Uterus (tissue), 3 donors: ENCODE measurements at regions not wholly inside any gene's neighbourhood (a gene's known extent, or its start where the extent isn't known, plus 50 kb on each side); places are given as distances from the start of the nearest gene placed in this dataset.

Experiments
- DNase-seq, 2 donors: peaks; one replicate each; pipeline ENCODE4 v3.0.0-alpha.2; 2019 to 2020
- H3K27ac ChIP-seq, 2 donors: fragments of 200-600 bp; sonication (generic); 1 replicate in 1 of 2; 2 replicates in 1 of 2; pipeline ENCODE4 v1.5.1; 2016 to 2018
- H3K27me3 ChIP-seq, 2 donors: fragments of 200-600 bp; sonication (generic); one replicate each; pipeline ENCODE4 v1.5.1; 2018 to 2019; ENCODE audit warnings: control low read depth in 1 of 2
- H3K36me3 ChIP-seq, 2 donors: fragments of 200-600 bp; sonication (generic); one replicate each; pipeline ENCODE4 v1.5.1; 2019; ENCODE audit warnings: control low read depth in 1 of 2
- H3K4me1 ChIP-seq, 2 donors: fragments of 200-600 bp; sonication (generic); one replicate each; pipeline ENCODE4 v1.5.1; 2018 to 2019; ENCODE audit warnings: control low read depth in 1 of 2
- H3K4me3 ChIP-seq, 2 donors: fragments of 200-600 bp; sonication (generic); 1 replicate in 1 of 2; 2 replicates in 1 of 2; pipeline ENCODE4 v1.5.1; 2018 to 2019; ENCODE audit warnings: mild to moderate bottlenecking in 1 of 2
- H3K9me3 ChIP-seq, 2 donors: fragments of 200-600 bp; sonication (generic); one replicate each; pipeline ENCODE4 v1.5.1; 2019; ENCODE audit warnings: control low read depth in 1 of 2
- CTCF ChIP-seq, 4 experiments: fragments of 200-600 bp in 2 of 4; fragments of 450-650 bp in 2 of 4; sonication (generic) in 2 of 4; IDR thresholded peaks; one replicate each; pipeline ENCODE4 v1.5.1; 2016 to 2019; ENCODE audit warnings: antibody characterized with exemption in 4 of 4, mild to moderate bottlenecking in 2 of 4, moderate library complexity in 1 of 4
- POLR2A ChIP-seq, 2 donors: fragments of 450-650 bp; IDR thresholded peaks; one replicate each; pipeline ENCODE4 v1.6.1; 2016; ENCODE audit warnings: antibody characterized with exemption in 2 of 2, mild to moderate bottlenecking in 1 of 2, moderate library complexity in 1 of 2
- intact Hi-C: fragments of 100-400 bp; cut with DNase I; formaldehyde crosslinking; loops from one replicate; pipeline ENCODE4 v1.15.1; 2023; ENCODE audit warnings: low total_unique reads
- donor health status: DM: yes; HTN: yes; CAD: no.

GRCh38 chr1:216843409-216843808 lies 120.2 kb upstream of the ESRRG start:
- no peak for TF ChIP-seq POLR2A (IDR thresholded peaks at IDR 0.05)
- no peak for TF ChIP-seq CTCF (IDR thresholded peaks at IDR 0.05)
- no peak for DNase-seq
- Histone ChIP-seq H3K9me3 (no peaks in the 10 kb centered on the region), H3K27me3 (no peaks in the 10 kb centered on the region), H3K36me3 (no peaks in the 10 kb centered on the region), H3K27ac (no peak overlapping the region), H3K4me3 (no peak overlapping the region), H3K4me1 (no peaks in the 10 kb centered on the region)
- intact Hi-C loops = no loop called here

- Histone ChIP-seq H3K9me3 (no peaks in the 10 kb centered on the region), H3K36me3 (no peaks in the 10 kb centered on the region), H3K4me3 (no peak overlapping the region), H3K27me3 (no peaks in the 10 kb centered on the region), H3K27ac (no peak overlapping the region), H3K4me1 (no peaks in the 10 kb centered on the region)
- TF ChIP-seq POLR2A (IDR thresholded peaks at IDR 0.05) = no peak
- no peak for TF ChIP-seq CTCF (IDR thresholded peaks at IDR 0.05)
- no peak for DNase-seq
- intact Hi-C loops = no loop called here
Observed at GRCh38 chr1:216841165-216841564, 117.9 kb upstream of the ESRRG start.

DNA sequence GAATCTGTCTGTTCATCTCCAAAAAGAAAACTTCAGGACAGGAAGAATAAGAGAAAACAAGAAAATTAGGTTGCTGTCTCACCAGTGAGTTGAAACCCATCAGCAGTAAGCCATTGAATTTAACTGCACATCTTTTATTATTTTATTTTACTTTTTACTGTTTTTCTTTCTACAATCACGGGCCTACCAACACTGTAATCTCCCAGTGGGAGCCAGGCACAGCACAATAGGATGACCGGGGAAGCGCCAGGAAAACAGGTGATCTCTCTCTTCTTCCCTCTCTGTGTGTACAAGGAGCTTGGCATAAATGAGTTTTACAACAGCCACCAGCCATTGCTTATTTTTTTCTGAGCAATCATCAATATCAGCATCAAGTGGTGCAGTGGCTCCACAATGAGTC lies 113.1 kb upstream of the ESRRG start:
- Histone ChIP-seq H3K4me1 (no peaks in the 10 kb centered on the region), H3K27me3 (no peaks in the 10 kb centered on the region), H3K9me3 (no peaks in the 10 kb centered on the region), H3K36me3 (no peaks in the 10 kb centered on the region), H3K4me3 (no peak overlapping the region), H3K27ac (no peak overlapping the region)
- TF ChIP-seq CTCF (IDR thresholded peaks at IDR 0.05) (no peak), POLR2A (IDR thresholded peaks at IDR 0.05) (no peak)
- DNase-seq = no peak
- intact Hi-C loops = no loop called here

DNA sequence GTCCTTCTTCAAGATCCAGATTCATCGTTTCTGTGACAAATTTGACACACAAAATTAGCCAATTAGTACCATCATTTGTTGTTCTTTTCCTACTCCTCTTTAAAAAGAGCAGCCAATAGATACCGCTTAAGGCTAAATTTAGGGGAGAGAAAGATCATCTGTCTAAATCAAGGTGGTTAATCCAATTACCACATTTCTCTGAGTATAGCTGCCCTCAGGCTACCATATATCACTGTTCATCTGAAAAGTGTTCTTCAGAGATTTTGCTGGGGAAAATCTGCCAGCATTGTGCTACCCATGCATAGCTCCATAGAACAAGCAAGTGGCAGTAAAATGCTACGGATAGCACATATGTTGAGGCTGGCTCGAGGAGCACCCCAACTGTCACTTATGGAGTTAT lies 110.3 kb upstream of the ESRRG start:
- H3K4me3 ChIP-seq = no peak overlapping the region
- no peak for TF ChIP-seq POLR2A (IDR thresholded peaks at IDR 0.05)
- TF ChIP-seq CTCF (IDR thresholded peaks at IDR 0.05) = no peak

GRCh38 chr1:216832192-216832591 lies 109.0 kb upstream of the ESRRG start:
- Histone ChIP-seq H3K4me1 (no peaks in the 10 kb centered on the region), H3K27ac (no peak overlapping the region), H3K36me3 (no peaks in the 10 kb centered on the region), H3K4me3 (no peak overlapping the region), H3K9me3 (no peaks in the 10 kb centered on the region), H3K27me3 (no peaks in the 10 kb centered on the region)
- intact Hi-C loops = no loop called here
- no peak for DNase-seq
- TF ChIP-seq POLR2A (IDR thresholded peaks at IDR 0.05) = no peak
- no peak for TF ChIP-seq CTCF (IDR thresholded peaks at IDR 0.05)

More for the DNA sequence above, 110.3 kb upstream of the ESRRG start:
- Histone ChIP-seq H3K27ac (no peak overlapping the region), H3K9me3 (no peaks in the 10 kb centered on the region), H3K4me1 (no peaks in the 10 kb centered on the region), H3K27me3 (no peaks in the 10 kb centered on the region), H3K36me3 (no peaks in the 10 kb centered on the region)
- intact Hi-C loops = no loop called here
- no peak for DNase-seq
